SU-DHL-6 (cell line): ENCODE measurements at regions not wholly inside any gene's neighbourhood (a gene's known extent, or its start where the extent isn't known, plus 50 kb on each side); places are given as distances from the start of the nearest gene placed in this dataset.
"Not testable (repeated sequence)": the region's sequence is repeated elsewhere in the genome, so short reads cannot be mapped to it uniquely, and the experiment has no call there.

Source experiments
- H2AFZ ChIP-seq: fragments of 200-600 bp; sonication (generic); 2 replicates; pipeline ENCODE4 v1.6.1; 2014; ENCODE audit warnings: low read depth, mild to moderate bottlenecking, moderate library complexity, mixed read lengths, antibody characterized with exemption, low read length; ENCODE audit not compliant: severe bottlenecking
- H3F3A ChIP-seq: fragments of 200-600 bp; shearing (Covaris generic); 2 replicates; pipeline ENCODE4 v1.6.0; 2016; ENCODE audit warnings: antibody characterized with exemption, mild to moderate bottlenecking; ENCODE audit not compliant: insufficient read depth
- H3K27ac ChIP-seq: fragments of 200-600 bp; sonication (generic); 2 replicates; pipeline ENCODE4 v1.5.1; 2016; ENCODE audit warnings: low read depth, mild to moderate bottlenecking, low read length, moderate library complexity, mixed read lengths
- H3K27me3 ChIP-seq: fragments of 200-600 bp; sonication (generic), shearing (Covaris generic); 2 replicates; pipeline ENCODE4 v1.6.0; 2014; ENCODE audit warnings: mild to moderate bottlenecking, low read length
- H3K36me3 ChIP-seq: fragments of 200-600 bp; sonication (generic); 2 replicates; pipeline ENCODE4 v1.6.1; 2014; ENCODE audit warnings: mild to moderate bottlenecking, low read length, mixed read lengths
- H3K4me2 ChIP-seq: fragments of 300-600, 200-600 bp; shearing (Covaris generic), sonication (generic); 2 replicates; pipeline ENCODE4 v1.6.0; 2014; ENCODE audit warnings: low read length, low read depth, mild to moderate bottlenecking; ENCODE audit not compliant: poor library complexity, severe bottlenecking
- H3K4me3 ChIP-seq: fragments of 200-600 bp; sonication (generic); 2 replicates; pipeline ENCODE4 v1.5.1; 2014; ENCODE audit warnings: antibody characterized with exemption, low read length, mild to moderate bottlenecking, mixed read lengths; ENCODE audit not compliant: insufficient read depth, poor library complexity, severe bottlenecking
- H3K79me2 ChIP-seq: fragments of 200-600 bp; sonication (generic); 2 replicates; pipeline ENCODE4 v1.6.1; 2014; ENCODE audit warnings: mild to moderate bottlenecking, low read length, moderate library complexity; ENCODE audit not compliant: insufficient read depth
- H3K9ac ChIP-seq: fragments of 200-600 bp; sonication (generic); 2 replicates; pipeline ENCODE4 v1.7.0; 2014; ENCODE audit warnings: mild to moderate bottlenecking, low read length
- H3K9me2 ChIP-seq: fragments of 200-600 bp; sonication (generic); replicated peaks from 2 replicates; pipeline ENCODE4 v1.6.1; 2014; ENCODE audit warnings: low read length; ENCODE audit not compliant: insufficient read depth
- H3K9me3 ChIP-seq: fragments of 200-600 bp; sonication (generic); 2 replicates; pipeline ENCODE4 v1.6.1; 2014; ENCODE audit warnings: low read length, mixed read lengths; ENCODE audit not compliant: insufficient read depth
- H4K20me1 ChIP-seq: fragments of 200-600 bp; sonication (generic); 2 replicates; pipeline ENCODE4 v1.6.1; 2014; ENCODE audit warnings: low read depth, mild to moderate bottlenecking, antibody characterized with exemption, low read length, moderate library complexity, mixed read lengths
- CTCF ChIP-seq: fragments of 200-600 bp; sonication (generic); IDR thresholded peaks from one replicate; pipeline ENCODE4 v1.5.1; 2017; ENCODE audit warnings: antibody characterized with exemption, mild to moderate bottlenecking, low read length, moderate library complexity; ENCODE audit not compliant: insufficient read depth, poor library complexity, severe bottlenecking
- EZH2phosphoT487 ChIP-seq: fragments of 200-600 bp; sonication (generic), shearing (Covaris generic); conservative IDR thresholded peaks from 2 replicates; pipeline ENCODE4 v1.6.1; 2018; ENCODE audit warnings: mild to moderate bottlenecking, antibody characterized with exemption, low read length, moderate library complexity, mixed read lengths

- no peak overlapping the region for H2AFZ ChIP-seq
- H3K9ac ChIP-seq = no peak overlapping the region
- no peak overlapping the region for H3K4me2 ChIP-seq
- TF ChIP-seq CTCF (no peak), EZH2phosphoT487 (no peak)
- H3F3A ChIP-seq = no peaks in the 10 kb centered on the region
- H3K36me3 ChIP-seq = no peaks in the 10 kb centered on the region
- no peaks in the 10 kb centered on the region for H3K9me2 ChIP-seq
- no peak overlapping the region for H3K27ac ChIP-seq
- H3K9me3 ChIP-seq = no peaks in the 10 kb centered on the region
- no peaks in the 10 kb centered on the region for H3K79me2 ChIP-seq
- H4K20me1 ChIP-seq = no peaks in the 10 kb centered on the region
- H3K27me3 ChIP-seq = no peaks in the 10 kb centered on the region
- no peak overlapping the region for H3K4me3 ChIP-seq
Measured at GRCh38 chr13:76825430-76825829, 60.8 kb downstream of the KCTD12 start.

GRCh38 chr13:76823969-76824368 lies 62.2 kb downstream of the KCTD12 start:
- Histone ChIP-seq H3K9me3 (no peaks in the 10 kb centered on the region), H4K20me1 (no peaks in the 10 kb centered on the region), H3K27me3 (no peaks in the 10 kb centered on the region; the same call in 1 of the 2 replicates), H3K36me3 (no peaks in the 10 kb centered on the region), H3K27ac (no peak overlapping the region), H3K4me3 (no peak overlapping the region), H3K9ac (no peak overlapping the region), H3K79me2 (no peaks in the 10 kb centered on the region), H3K4me2 (no peak overlapping the region), H3K9me2 (no peaks in the 10 kb centered on the region), H2AFZ (no peak overlapping the region), H3F3A (no peaks in the 10 kb centered on the region)
- TF ChIP-seq CTCF = no peak
- TF ChIP-seq EZH2phosphoT487 = no peak

DNA sequence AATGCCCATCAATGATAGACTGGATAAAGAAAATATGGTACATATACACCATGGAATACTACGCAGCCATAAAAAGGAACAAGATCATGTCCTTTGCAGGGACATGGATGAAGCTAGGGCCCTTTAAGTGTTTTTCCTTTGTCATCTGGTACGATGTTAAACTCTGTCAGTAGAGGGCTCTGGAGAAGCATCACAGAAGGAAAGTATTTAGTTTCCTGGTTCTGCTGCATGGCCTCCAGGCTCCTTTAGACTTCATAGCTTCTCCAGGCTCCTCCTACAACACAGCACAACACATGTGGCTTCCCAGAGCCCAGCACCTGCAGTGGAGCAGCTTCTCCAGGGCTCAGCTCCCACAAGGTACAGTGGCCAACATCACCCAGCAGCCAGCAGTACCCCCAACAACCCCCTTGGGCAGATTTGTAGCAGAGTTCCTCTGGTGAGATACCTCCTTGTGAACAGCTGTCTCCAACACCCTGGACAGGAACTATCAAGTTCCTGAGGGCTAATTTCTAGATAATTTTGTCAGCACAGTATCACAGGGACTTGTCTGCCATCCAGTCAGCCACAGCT lies 63.4 kb downstream of the KCTD12 start:
- H2AFZ ChIP-seq = no peak overlapping the region
- H3K9me2 ChIP-seq = no peaks in the 10 kb centered on the region
- H3K9me3 ChIP-seq = no peaks in the 10 kb centered on the region
- H3K36me3 ChIP-seq = no peaks in the 10 kb centered on the region
- no peak for TF ChIP-seq CTCF
- no peaks in the 10 kb centered on the region for H4K20me1 ChIP-seq
- H3K4me2 ChIP-seq = no peak overlapping the region
- no peak overlapping the region for H3K4me3 ChIP-seq
- no peaks in the 10 kb centered on the region; the same call in 1 of the 2 replicates for H3K27me3 ChIP-seq
- no peaks in the 10 kb centered on the region for H3F3A ChIP-seq
- H3K27ac ChIP-seq = no peak overlapping the region
- no peak overlapping the region for H3K9ac ChIP-seq
- H3K79me2 ChIP-seq = no peaks in the 10 kb centered on the region

- H4K20me1 ChIP-seq, H3K4me2 ChIP-seq, H3K4me3 ChIP-seq, H2AFZ ChIP-seq, H3K79me2 ChIP-seq, H3K36me3 ChIP-seq, H3K27ac ChIP-seq, H3K9me2 ChIP-seq, H3F3A ChIP-seq, H3K9ac ChIP-seq, H3K27me3 ChIP-seq, H3K9me3 ChIP-seq: not testable (repeated sequence)
Measured at GRCh38 chr13:76821222-76821621, 65.0 kb downstream of the KCTD12 start.
